Neuronal stem cell (in vitro differentiated cells): ENCODE measurements at regions not wholly inside any gene's neighbourhood (a gene's known extent, or its start where the extent isn't known, plus 50 kb on each side); places are given as distances from the start of the nearest gene placed in this dataset.

Experiments
- DNase-seq: peaks from one replicate; pipeline ENCODE4 v3.0.0-alpha.2; 2013; ENCODE audit warnings: low spot score
- H2AFZ ChIP-seq: one replicate; pipeline ENCODE4 v1.6.1; 2013; ENCODE audit warnings: mild to moderate bottlenecking, low read length, inconsistent platforms
- H2AK5ac ChIP-seq: 2 replicates; pipeline ENCODE4 v1.6.1; 2013; ENCODE audit warnings: low read depth, mild to moderate bottlenecking, inconsistent platforms, low read length, moderate library complexity, mixed read lengths
- H2BK120ac ChIP-seq: 2 replicates; pipeline ENCODE4 v1.6.1; 2013; ENCODE audit warnings: low read depth, mild to moderate bottlenecking, inconsistent platforms, low read length, moderate library complexity, mixed read lengths
- H2BK12ac ChIP-seq: one replicate; pipeline ENCODE4 v1.6.1; 2013; ENCODE audit warnings: low read length, inconsistent platforms
- H2BK15ac ChIP-seq: 2 replicates; pipeline ENCODE4 v1.6.1; 2013; ENCODE audit warnings: mild to moderate bottlenecking, low read length, inconsistent platforms, mixed read lengths
- H2BK5ac ChIP-seq: one replicate; pipeline ENCODE4 v1.6.1; 2013; ENCODE audit warnings: inconsistent platforms, mild to moderate bottlenecking, low read length, moderate library complexity
- H3K14ac ChIP-seq: one replicate; pipeline ENCODE4 v1.6.1; 2013; ENCODE audit warnings: low read length, inconsistent platforms
- H3K18ac ChIP-seq: 2 replicates; pipeline ENCODE4 v1.6.1; 2013; ENCODE audit warnings: low read length, inconsistent platforms
- H3K23ac ChIP-seq: 2 replicates; pipeline ENCODE4 v1.6.1; 2013; ENCODE audit warnings: low read depth, mild to moderate bottlenecking, mixed read lengths, low read length, inconsistent platforms; ENCODE audit not compliant: poor library complexity
- H3K27ac ChIP-seq: replicated peaks from 3 replicates; pipeline ENCODE4 v1.5.1; 2013; ENCODE audit warnings: low read length, inconsistent platforms
- H3K27me3 ChIP-seq, 3 experiments: 2 replicates each; pipeline ENCODE4 v1.6.1; 2013; ENCODE audit warnings: low read length in 3 of 3, mild to moderate bottlenecking in 2 of 3, inconsistent platforms in 1 of 3, low read depth in 1 of 3, mixed read lengths in 1 of 3, moderate library complexity in 1 of 3; ENCODE audit not compliant: control insufficient read depth in 3 of 3, insufficient read depth in 3 of 3
- H3K36me3 ChIP-seq, 2 donors: replicated peaks in 1 of 2; 2 replicates each; pipeline ENCODE4 v1.6.1; 2013; ENCODE audit warnings: low read length in 2 of 2; ENCODE audit not compliant: control insufficient read depth in 2 of 2, insufficient read depth in 2 of 2
- H3K4ac ChIP-seq: 2 replicates; pipeline ENCODE4 v1.6.1; 2013; ENCODE audit warnings: inconsistent platforms, mild to moderate bottlenecking, low read length, moderate library complexity
- H3K4me1 ChIP-seq, 2 donors: 1 replicate in 1 of 2; 2 replicates in 1 of 2; pipeline ENCODE4 v1.6.1; 2013; ENCODE audit warnings: low read length in 2 of 2, low read depth in 1 of 2; ENCODE audit not compliant: control insufficient read depth in 2 of 2, insufficient read depth in 1 of 2
- H3K4me2 ChIP-seq: one replicate; pipeline ENCODE4 v1.6.1; 2013; ENCODE audit warnings: mild to moderate bottlenecking, low read length, inconsistent platforms; ENCODE audit not compliant: insufficient read depth, poor library complexity, severe bottlenecking
- H3K4me3 ChIP-seq, 2 donors: 2 replicates each; pipeline ENCODE4 v1.5.1; 2013; ENCODE audit warnings: low read length in 2 of 2, mild to moderate bottlenecking in 2 of 2, inconsistent platforms in 1 of 2, moderate library complexity in 1 of 2
- H3K79me1 ChIP-seq: one replicate; pipeline ENCODE4 v1.6.1; 2013; ENCODE audit warnings: low read depth, mild to moderate bottlenecking, inconsistent platforms, low read length, moderate library complexity
- H3K9ac ChIP-seq: one replicate; pipeline ENCODE4 v1.6.1; 2013; ENCODE audit warnings: mild to moderate bottlenecking, low read depth, low read length, inconsistent platforms; ENCODE audit not compliant: poor library complexity
- H3K9me3 ChIP-seq, 2 donors: replicated peaks in 1 of 2; 2 replicates each; pipeline versions ENCODE3 to v1.6.1; 2013; ENCODE audit warnings: low read length in 2 of 2, mild to moderate bottlenecking in 2 of 2, inconsistent platforms in 1 of 2, low read depth in 1 of 2, mixed read lengths in 1 of 2, moderate library complexity in 1 of 2; ENCODE audit not compliant: control insufficient read depth in 2 of 2, insufficient read depth in 1 of 2
- H4K8ac ChIP-seq: one replicate; pipeline ENCODE4 v1.6.1; 2013; ENCODE audit warnings: low read depth, mild to moderate bottlenecking, inconsistent platforms, low read length, moderate library complexity
- H4K91ac ChIP-seq: one replicate; pipeline ENCODE4 v1.6.1; 2013; ENCODE audit warnings: low read length, low read depth, mild to moderate bottlenecking, inconsistent platforms; ENCODE audit not compliant: poor library complexity
- WGBS, 2 donors: extraction: QIAGEN DNeasy Blood & Tissue Kit; methylation state at CpG; one replicate each; pipeline ENCODE4 v1.1.7; 2013; ENCODE audit warnings: missing lambda C conversion rate in 2 of 2, mixed read lengths in 1 of 2; ENCODE audit not compliant: insufficient read length in 2 of 2, insufficient replicate concordance in 1 of 2; ENCODE audit errors: extremely low coverage in 2 of 2; 5-methylcytosine and 5-hydroxymethylcytosine counted together

- Histone ChIP-seq H3K14ac (no peak overlapping the region), H2AFZ (no peak overlapping the region), H3K23ac (no peak overlapping the region), H4K91ac (no peak overlapping the region), H3K9ac (no peak overlapping the region), H2BK5ac (no peak overlapping the region), H3K4me2 (no peak overlapping the region), H2BK12ac (no peak overlapping the region), H3K4ac (no peak overlapping the region), H3K79me1 (no peaks in the 10 kb centered on the region), H3K27ac (no peak overlapping the region), H4K8ac (no peak overlapping the region), H3K36me3 (no peaks in the 10 kb centered on the region), H3K4me3 (no peak overlapping the region), H3K27me3 (no peaks in the 10 kb centered on the region), H2BK15ac (no peak overlapping the region), H2AK5ac (no peak overlapping the region), H3K9me3 (no peaks in the 10 kb centered on the region), H3K18ac (no peak overlapping the region), H3K4me1 (no peaks in the 10 kb centered on the region), H2BK120ac (no peak overlapping the region)
- WGBS, 2 donors, result no CpG with 5 or more reads among the region's 2 CpGs
- no peak for DNase-seq
Observed at GRCh38 chr4:101540336-101540735, 193.0 kb upstream of the PPP3CA start.

GRCh38 chr4:101528526-101528925 is 181.2 kb upstream of the PPP3CA start:
- Histone ChIP-seq H3K27ac (no peak overlapping the region), H4K8ac (no peak overlapping the region), H2AFZ (no peak overlapping the region), H3K14ac (no peak overlapping the region), H4K91ac (no peak overlapping the region), H2BK15ac (no peak overlapping the region), H3K18ac (no peak overlapping the region), H3K4me2 (no peak overlapping the region), H3K79me1 (no peaks in the 10 kb centered on the region), H3K9ac (no peak overlapping the region), H3K9me3 (peaks cover 0 to 4% of the 10 kb centered on the region in 2 donors), H3K4me1 (no peaks in the 10 kb centered on the region), H3K4ac (no peak overlapping the region), H2AK5ac (no peak overlapping the region), H3K36me3 (no peaks in the 10 kb centered on the region), H2BK12ac (no peak overlapping the region), H2BK120ac (no peak overlapping the region), H3K4me3 (no peak overlapping the region), H2BK5ac (no peak overlapping the region), H3K27me3 (no peaks in the 10 kb centered on the region), H3K23ac (no peak overlapping the region)
- no CpG with 5 or more reads among the region's 1 CpG for WGBS, 2 donors
- DNase-seq, result no peak

DNA sequence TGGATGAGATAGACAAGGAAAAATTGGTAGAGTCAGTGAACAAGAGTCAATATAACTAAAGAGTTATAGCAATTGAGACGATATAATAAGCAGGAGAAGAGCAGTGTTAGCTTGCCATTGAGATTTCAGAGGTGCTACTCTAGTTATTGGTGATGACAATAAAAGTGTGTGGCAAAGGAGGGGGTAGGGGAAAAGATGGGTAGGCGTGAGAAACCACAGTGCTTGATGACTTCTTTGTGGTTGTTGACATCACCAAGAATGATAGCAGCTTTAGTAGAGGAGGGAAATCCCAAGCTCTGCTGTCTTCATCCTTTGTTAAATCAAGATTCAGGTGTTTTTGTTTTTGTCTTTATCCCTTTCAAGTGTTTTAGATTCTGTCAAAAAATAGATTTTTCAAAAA is 179.9 kb upstream of the PPP3CA start:
- WGBS, 2 donors, result no CpG with 5 or more reads among the region's 2 CpGs
- H3K14ac ChIP-seq, result no peak overlapping the region
- no peak overlapping the region for H2BK15ac ChIP-seq
- no peak overlapping the region for H2BK12ac ChIP-seq
- H3K18ac ChIP-seq, result no peak overlapping the region
- no peak overlapping the region for H3K27ac ChIP-seq
- H3K4me2 ChIP-seq, result no peak overlapping the region
- no peak overlapping the region for H4K8ac ChIP-seq
- no peak for DNase-seq
- peaks cover 0 to 4% of the 10 kb centered on the region in 2 donors for H3K9me3 ChIP-seq
- no peak overlapping the region for H4K91ac ChIP-seq
- no peak overlapping the region for H3K4me3 ChIP-seq
- no peaks in the 10 kb centered on the region for H3K27me3 ChIP-seq
- no peaks in the 10 kb centered on the region for H3K79me1 ChIP-seq
- no peaks in the 10 kb centered on the region for H3K4me1 ChIP-seq
- no peaks in the 10 kb centered on the region for H3K36me3 ChIP-seq
- no peak overlapping the region for H2AK5ac ChIP-seq
- no peak overlapping the region for H2BK5ac ChIP-seq
- no peak overlapping the region for H2BK120ac ChIP-seq
- H2AFZ ChIP-seq, result no peak overlapping the region
- no peak overlapping the region for H3K4ac ChIP-seq
- no peak overlapping the region for H3K9ac ChIP-seq
- no peak overlapping the region for H3K23ac ChIP-seq

DNA sequence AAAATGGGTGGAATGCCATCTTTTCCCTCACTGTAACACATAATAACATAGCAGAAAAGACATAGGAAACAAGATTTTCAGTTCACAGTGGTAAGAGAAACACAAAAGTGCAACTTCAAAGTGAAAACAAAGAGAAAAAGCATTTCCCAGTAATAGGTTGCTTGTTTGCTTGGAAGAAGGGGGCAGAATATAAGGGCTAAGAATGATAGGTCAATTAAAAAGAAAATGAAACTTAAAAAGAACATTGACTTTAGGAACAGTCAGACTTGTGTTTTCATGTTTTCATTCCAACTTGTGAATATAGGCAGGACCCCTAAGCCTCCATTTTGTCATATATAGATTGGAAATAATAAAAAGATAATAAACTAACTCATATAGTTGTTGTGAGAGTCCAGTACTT is 168.2 kb upstream of the PPP3CA start:
- no peaks in the 10 kb centered on the region for H3K36me3 ChIP-seq
- no peaks in the 10 kb centered on the region for H3K9me3 ChIP-seq
- H3K79me1 ChIP-seq, result no peaks in the 10 kb centered on the region
- no peak overlapping the region for H2BK15ac ChIP-seq
- H4K8ac ChIP-seq, result no peak overlapping the region
- H3K4me1 ChIP-seq, result no peaks in the 10 kb centered on the region
- H3K27me3 ChIP-seq, result no peaks in the 10 kb centered on the region
- no peak overlapping the region for H3K27ac ChIP-seq
- H3K23ac ChIP-seq, result no peak overlapping the region
- no peak overlapping the region for H2AK5ac ChIP-seq
- no peak overlapping the region for H3K4me2 ChIP-seq
- no peak overlapping the region for H2BK120ac ChIP-seq
- no peak overlapping the region for H2AFZ ChIP-seq
- H2BK12ac ChIP-seq, result no peak overlapping the region
- no peak overlapping the region for H3K4ac ChIP-seq
- H3K9ac ChIP-seq, result no peak overlapping the region
- H3K4me3 ChIP-seq, result no peak overlapping the region
- H3K18ac ChIP-seq, result no peak overlapping the region
- H2BK5ac ChIP-seq, result no peak overlapping the region
- H4K91ac ChIP-seq, result no peak overlapping the region
- no peak overlapping the region for H3K14ac ChIP-seq
- no peak for DNase-seq
